Gastrocnemius medialis (tissue), 4 donors: ENCODE measurements at regions not wholly inside any gene's neighbourhood (a gene's known extent, or its start where the extent isn't known, plus 50 kb on each side); places are given as distances from the start of the nearest gene placed in this dataset.

Experiments
- CTCF ChIP-seq, 5 experiments: fragments of 450-650 bp in 3 of 5; fragments of 200-600 bp in 2 of 5; sonication (generic) in 2 of 5; IDR thresholded peaks in 4 of 5; conservative IDR thresholded peaks in 1 of 5; 1 replicate in 4 of 5; 2 replicates in 1 of 5; pipeline ENCODE4 v1.5.1; 2016 to 2019; ENCODE audit warnings: antibody characterized with exemption in 5 of 5, mild to moderate bottlenecking in 3 of 5, moderate library complexity in 3 of 5
- POLR2A ChIP-seq, 2 donors: fragments of 450-650 bp; IDR thresholded peaks; one replicate each; pipeline ENCODE4 v1.6.1; 2017; ENCODE audit warnings: antibody characterized with exemption in 2 of 2, mild to moderate bottlenecking in 2 of 2, moderate library complexity in 2 of 2

- TF ChIP-seq CTCF (IDR thresholded peaks at IDR 0.05 in 4 of 5, conservative IDR thresholded peaks at IDR 0.05 in 1 of 5) (no peak), POLR2A (IDR thresholded peaks at IDR 0.05) (no peak)
Observed at GRCh38 chr3:95789111-95789510, 1025.3 kb upstream of the EPHA6 start.
